GM19452 (cell line): ENCODE measurements at regions not wholly inside any gene's neighbourhood (a gene's known extent, or its start where the extent isn't known, plus 50 kb on each side); places are given as distances from the start of the nearest gene placed in this dataset.
"Not testable (repeated sequence)": the region's sequence is repeated elsewhere in the genome, so short reads cannot be mapped to it uniquely, and the experiment has no call there.

Experiments
- ATAC-seq: cut with Tn5 transposase; IDR thresholded peaks from one replicate; pipeline ENCODE4 v1.9.1; 2021; ENCODE audit not compliant: unreplicated experiment

DNA sequence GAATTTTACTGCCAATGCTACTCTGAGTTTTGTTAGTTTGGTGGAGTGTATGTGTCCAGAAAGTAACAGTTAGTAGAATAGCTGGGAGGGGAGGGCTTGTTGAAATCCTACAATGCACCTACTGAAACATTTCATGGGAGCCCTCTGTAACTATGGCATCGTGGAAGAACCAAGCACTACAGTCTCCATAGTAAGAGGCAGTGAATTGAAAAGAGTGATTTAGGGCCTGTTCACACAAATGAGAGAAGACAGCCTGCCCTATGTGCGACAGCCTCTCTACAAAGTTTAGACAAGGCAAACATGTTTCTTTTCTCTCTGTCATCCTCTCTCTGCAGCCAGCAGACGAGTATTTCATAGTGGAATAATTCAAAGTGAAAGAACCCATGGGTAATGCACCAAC lies 676.6 kb downstream of the BRINP1 start:
- ATAC-seq = no peak

DNA sequence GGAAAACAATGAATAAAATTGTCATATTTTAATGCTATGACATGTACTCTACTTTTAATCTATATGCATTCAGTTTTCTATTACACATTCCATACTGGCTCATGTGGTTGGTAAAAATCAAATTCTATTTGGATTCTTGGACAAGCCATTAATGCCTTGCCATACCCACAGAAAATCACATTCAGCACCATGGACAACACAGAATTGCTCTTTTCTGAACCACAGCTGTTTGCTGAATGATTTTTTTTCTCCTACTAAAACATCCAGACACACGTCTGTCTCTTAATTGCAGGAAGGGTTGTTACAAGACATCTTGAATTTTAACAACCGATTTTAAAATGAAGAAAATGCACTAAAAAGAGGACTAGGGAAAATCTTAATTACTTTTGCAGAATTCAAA lies 675.6 kb downstream of the BRINP1 start:
- ATAC-seq = no peak

DNA sequence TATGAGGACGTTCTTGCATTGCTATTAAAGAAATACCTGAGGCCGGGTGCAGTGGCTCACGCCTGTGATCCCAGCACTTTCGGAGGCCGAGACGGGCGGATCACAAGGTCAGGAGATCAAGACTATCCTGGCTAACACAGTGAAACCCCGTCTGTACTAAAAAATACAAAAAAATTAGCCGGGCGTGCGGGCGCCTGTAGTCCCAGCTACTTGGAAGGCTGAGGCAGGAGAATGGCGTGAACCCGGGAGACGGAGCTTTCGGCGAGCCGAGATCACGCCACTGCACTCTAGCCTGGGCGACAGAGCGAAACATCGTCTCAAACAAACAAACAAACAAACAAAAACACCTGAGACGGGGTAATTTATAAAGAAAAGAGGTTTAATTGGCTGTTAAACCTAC lies 674.0 kb downstream of the BRINP1 start:
- not testable (repeated sequence) for ATAC-seq

DNA sequence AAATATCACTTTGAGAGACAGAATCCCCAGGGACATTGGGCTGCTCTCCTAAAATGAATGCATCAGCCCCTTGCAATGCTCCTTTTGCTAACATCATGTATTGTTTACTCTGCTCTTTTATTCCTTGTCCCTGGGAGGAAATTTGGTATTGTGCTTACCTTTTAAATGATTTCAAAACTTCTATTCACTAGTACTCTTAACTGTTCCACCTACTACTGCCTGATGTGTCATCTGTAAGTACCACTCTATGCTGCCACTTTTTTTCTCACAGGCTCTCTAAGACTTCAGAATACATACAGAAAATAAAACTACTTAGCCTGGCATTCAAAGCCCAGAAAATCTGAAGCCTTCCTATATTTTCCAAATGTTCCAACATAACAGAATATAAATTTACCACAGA lies 667.2 kb downstream of the BRINP1 start:
- no peak for ATAC-seq

DNA sequence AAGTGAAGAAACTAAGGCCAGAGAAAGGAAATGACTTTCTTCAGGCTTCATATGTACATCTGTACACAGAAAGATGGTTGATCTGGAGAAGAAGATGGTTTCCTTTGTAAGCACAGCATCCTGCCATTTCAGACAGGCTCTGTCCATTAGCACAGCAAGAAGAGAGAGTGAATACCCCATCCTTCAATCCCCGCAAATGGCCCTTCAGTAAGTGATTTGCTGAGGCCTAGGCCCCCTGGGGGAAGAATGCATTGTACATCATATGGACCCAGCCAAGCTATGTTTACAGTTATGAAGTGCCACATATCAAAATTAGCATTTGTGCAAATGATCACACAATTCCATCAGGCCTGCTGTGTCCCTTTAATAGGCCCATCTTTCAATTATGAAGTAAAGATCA lies 657.4 kb downstream of the BRINP1 start:
- no peak for ATAC-seq

DNA sequence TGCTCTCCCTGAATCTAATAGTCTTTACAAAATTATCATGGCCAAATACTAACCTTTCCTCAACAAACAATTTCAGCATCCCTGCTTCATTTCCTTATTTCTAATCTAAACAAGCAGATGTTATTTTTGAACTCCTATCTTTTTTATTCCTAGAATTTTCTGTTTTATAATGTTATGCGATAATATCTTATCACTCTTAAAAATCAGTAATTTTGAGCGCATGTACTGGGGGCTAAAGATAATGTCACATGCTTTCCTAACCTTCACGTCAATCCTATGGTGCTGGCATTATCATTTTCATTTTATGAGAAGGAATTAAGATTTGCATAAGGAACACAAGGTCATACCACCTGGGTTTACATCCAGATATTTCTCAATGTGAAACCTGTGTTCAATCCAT lies 648.0 kb downstream of the BRINP1 start:
- ATAC-seq = no peak

DNA sequence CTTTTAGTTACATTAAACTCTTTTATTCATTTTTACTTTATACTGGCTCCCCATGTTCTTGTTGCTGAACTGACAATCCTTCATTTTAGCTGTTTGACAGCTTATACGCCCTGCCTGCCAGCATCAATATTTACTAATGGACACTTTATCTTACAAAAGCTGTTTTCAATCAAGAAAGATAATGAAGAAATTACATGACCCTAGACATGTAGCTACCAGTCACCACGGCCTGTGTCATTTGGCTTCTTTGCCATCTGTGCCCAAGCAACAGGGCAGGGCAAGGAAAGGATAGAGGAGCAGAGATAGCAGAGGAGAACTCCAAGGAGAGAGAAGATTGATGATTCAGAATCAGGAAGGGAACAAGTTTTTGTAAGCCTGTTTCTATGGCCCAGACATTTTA lies 647.3 kb downstream of the BRINP1 start:
- ATAC-seq = no peak

DNA sequence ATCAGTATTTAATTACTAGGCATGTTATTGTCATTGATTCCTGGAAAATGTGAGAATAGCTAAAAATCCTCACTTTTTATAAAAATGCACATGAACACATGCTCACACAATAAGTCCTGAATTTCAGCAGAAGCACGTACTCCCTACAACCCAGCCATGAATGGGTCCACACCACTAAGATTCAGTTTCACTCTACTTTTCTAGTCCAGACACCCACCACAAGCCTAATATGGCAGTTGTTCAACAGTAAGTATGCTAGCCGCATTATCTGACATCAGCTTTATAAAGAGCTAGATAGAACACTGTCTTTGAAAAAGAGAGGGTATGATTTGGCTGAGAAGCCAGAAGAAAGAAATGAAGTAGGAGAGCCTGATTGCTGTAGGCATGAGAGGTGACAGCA lies 639.3 kb downstream of the BRINP1 start:
- ATAC-seq = no peak

DNA sequence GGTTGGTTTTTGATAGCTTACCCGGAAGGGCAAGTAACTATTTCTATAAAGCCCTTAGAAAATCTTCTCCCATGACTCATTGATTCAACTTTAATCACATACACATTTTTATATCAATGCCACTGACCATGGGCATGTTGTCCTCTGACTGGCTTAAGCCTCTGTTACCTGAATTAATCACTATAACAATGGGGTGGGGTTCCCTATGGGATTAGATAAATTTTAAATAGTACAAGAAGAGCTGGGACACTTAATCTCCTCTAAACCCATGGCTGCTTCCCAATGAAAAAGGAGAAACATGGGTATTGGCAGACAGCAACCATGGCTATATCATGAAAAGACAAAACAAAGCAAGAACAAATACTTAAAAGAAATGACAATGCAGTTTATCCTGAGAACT lies 636.2 kb downstream of the BRINP1 start:
- no peak for ATAC-seq

DNA sequence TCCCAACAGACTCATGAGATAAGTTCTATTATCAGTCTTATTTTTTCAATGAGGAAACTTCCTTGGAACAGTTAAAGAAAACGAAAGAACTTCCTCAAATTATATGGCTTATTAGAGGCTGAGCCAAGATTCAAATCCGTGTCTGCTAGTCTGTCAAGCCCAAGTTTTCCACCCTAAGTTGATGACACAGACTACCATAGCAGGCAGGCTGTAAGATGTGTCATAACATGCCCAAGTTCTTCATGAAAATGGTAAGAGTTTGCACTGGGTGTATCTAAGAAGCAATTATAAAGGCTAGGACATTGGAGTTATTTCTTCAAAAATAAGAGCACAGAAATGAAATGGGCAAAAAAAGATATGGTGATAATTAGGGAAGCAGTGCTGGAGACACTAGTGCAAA lies 634.5 kb downstream of the BRINP1 start:
- no peak for ATAC-seq

DNA sequence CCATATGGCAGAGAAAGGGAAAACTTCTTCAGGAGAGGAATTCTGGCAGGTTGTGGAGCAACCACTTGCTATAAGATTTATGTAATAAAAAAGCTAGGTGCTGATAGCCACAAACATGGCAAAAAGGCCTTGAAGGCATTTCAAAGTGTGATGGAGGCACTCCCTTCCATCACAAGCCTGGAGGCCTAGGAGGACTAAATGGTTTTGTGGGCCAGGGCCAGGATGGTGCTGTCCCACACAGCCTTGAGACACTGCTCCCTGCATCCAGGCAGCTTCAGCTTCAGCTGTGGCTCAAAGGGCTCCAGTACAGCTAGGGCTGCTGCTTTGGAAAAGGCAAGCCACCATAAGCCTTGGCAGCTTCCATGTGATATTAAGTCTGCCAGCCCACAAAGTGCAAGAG lies 632.8 kb downstream of the BRINP1 start:
- ATAC-seq = no peak

DNA sequence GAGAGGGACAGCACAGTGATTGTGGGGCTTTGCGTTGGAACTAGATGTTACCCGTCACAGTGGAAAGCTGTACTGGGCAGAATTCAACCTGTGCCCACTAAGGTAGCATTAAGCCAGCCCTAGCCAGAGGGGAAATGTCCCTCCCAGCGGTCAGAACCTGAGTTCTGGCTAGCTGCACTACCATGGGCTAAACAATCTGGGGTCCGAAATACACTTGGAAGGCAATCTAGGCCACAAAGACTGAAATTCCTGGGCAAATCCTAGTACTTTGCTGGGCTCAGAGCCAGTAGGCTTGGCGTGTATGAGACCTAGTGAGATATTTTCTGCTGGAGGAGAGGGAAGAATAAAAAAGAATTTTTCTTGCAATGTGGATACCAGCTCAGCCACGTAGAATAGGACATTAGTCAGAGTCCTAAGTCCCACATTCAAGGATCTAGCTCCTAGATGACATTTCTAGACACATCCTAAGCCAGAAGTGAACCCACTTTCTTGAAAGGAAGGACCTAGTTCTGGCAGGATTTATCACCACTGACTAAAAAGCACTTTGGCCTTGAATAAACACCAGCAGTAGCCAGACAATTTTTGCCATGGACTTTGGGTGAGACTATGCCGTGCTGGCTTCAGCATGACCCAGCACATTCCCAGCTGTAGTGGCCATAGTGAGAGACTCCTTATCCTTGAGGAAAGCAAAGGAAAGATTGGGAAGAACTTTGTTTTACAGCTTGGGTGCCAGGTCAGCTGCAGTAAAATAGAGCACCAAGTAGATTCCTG lies 618.0 kb downstream of the BRINP1 start:
- ATAC-seq = no peak

DNA sequence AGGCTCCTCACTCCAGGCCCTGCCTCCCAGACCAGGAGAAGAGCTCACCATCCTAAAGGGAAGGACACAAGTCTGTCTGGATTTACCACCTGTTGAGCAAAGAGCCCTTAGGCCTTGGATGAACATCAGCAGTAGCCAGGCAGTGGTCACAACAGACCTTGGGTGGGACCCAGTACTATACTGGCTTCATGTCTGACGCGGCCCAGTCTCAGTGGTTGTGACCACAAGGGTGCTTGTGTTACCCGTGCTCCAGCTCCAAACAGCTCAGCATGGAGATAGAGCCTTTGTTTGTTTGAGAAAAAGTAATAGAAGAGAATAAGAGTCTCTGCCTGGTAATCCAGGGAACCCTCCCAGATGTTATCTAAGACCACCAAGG lies 617.4 kb downstream of the BRINP1 start:
- ATAC-seq = no peak

DNA sequence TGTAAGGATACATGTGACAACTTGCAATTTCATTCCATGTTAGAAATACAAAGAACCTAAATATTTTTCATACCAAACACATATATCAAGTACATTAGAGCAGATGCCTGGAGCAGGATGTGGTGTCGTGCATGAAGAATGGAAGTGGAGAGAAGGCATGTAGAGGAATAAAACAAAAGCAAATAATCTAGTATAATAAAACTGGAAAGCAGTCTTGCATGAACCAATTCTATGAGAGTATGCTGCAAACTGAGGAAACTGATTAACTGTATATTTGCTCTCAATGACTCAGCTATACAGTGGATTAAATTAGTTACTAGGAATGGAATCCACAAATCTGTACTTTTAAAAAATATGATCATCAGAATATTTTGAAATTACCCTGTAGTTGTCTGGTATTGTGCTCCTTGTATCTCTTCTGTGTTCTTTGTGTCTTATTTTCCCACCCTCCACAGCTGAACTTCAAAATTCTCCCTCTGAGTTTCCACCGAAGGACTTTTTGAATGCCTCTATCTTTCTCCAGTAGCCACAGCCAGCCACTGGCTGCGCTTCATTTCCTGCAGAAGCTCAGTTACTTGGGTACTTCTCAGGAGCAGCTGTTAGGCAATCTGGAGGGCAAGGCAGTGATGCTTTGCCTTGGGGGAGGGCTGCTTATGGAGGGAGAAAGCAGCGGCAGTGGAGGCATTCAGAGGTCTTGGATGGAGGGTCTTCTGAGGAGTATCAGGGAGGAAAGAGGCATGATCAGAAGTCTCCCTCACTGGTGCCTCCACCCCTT lies 608.0 kb downstream of the BRINP1 start:
- no peak for ATAC-seq

DNA sequence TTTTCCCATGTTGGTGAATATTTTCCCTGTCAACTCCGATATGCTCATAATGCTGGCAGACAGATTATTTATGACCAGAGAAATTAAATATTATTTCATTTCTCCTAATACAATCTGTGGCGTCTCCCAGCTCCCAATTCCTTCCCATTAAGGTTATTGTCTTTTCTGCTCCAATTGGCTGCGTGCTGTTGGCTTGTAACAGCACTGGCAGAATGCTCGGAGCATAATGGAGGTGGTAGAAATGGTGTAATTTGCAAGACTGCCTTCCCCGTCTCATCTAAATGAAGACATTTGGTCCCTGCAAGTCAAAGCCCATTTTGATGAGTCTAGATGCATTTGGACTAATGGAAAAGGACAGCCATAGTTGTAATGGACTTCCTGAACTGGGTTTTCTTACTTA lies 601.7 kb downstream of the BRINP1 start:
- no peak for ATAC-seq

DNA sequence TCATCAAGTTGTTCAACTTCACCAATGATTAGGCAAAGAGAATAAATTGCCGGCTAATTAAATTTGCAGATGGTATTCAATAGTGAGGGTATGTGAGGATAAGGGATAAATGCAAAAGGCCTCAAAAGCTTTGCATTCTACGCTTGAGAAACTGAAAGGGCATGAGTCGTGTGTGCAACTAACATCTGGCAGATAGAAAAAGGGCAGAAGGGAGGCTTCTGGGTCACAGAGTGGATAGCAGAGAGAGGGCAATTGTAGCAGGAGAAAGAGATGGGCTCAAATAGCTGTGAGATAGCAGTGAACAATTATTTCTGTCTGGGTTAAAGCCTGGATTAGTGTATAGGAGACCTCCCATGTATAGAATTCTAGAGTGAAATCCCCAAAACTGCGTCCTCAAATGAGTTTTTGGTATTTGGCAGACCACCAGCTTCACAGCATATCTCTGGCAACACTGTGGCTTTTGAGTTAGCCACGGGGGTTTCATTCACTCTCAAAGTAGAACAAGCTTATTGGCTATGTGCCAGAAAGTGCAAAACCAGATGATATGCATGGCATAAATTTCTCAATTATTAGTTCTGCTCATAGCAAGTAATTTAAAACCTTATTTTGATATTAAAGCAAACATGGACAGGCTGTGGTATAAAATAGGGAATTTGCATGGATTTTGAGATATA lies 586.3 kb downstream of the BRINP1 start:
- no peak for ATAC-seq

DNA sequence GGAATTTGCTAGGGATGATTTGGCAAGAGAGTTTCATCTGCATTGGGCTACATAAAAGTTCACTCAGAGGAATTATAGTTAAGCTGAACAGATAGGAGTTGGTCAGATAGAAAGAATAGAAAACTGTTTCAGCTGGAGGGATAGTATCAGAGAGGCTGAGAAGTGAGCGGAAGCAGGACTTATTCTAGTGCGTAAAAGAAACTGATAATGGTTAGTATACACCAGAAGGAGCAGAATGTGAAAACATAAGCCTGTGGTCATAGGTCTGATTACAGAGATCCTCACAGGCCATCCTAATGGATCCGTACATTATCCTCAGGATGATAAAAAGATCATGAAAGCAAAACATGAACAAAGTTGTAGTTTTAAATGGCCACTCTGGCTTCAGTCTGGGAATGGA lies 585.2 kb downstream of the BRINP1 start:
- ATAC-seq = no peak

DNA sequence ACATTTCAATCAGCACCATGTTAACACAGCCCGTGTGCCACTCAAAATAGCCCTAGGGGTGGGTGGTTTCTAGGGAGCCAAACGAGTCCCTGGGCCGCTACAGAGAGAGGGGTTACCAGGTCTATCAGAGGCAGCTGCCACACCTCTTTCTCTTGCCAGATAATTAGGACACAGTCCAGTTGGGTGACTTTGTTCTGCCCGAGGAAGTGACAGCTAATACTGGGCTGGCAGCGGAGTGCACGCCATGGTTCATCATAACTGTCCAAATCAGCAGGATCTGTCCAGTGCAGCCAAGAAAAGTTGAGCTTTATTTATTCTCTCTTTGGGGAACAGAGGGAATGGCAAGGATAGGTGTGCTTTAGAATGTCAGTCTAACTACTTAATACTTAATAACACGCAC lies 583.8 kb downstream of the BRINP1 start:
- no peak for ATAC-seq

DNA sequence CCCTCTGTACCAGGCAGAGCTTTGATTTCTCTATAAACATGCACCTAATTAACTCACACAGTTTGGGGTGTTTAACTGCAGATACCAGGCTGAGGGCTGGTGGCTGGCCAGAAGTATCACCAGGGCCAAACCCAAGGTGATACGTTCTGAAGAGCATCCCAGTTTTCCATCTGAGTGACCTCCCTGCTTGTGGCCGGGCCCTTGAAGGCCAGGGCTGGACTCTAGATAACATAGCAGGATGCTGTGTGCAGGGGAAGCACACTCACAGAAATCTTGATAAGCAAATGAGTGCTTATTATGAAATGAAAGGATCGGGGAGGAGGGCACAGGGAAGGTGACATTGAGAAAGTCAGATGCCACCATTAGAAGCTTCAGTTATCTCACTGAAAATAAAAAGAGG lies 582.4 kb downstream of the BRINP1 start:
- ATAC-seq = no peak

DNA sequence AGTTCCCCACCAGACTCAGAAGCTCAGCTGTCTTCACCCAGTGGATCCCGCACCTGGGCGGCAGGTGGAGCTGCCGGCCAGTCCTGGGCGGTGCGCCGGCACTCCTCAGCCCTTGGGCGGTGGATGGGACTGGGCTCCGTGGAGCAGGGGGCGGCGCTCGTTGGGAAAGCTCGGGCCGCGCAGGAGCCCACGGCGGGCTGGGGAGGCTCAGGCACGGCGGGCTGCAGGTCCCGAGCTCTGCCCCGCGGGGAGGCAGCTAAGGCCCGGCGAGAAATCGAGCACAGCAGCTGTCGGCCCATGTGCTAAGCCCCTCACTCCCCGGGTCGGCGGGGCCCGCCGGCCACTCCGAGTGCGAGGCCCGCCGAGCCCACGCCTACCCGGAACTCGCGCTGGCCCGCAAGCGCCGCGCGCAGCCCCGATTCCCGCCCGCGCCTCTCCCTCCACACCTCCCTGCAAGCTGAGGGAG lies 560.0 kb downstream of the BRINP1 start:
- ATAC-seq = no peak

DNA sequence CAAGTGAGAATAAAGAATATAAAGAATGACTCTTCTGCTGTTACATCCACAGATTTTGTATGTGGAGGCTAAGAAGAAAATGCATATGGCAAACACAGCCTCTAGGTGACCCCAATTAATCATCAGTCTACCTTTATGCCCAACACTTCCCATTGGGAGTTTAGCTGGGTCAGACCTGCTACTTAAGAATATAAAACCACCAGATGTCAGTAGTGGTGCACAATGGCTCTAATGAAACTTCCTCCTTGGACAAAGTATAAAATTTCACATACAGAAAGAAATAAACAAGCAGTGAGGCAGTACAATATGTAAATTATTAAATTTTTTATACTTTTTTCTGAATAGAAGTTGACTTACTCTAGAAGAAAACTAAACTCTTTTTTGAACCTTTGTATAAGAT lies 539.9 kb downstream of the BRINP1 start:
- ATAC-seq = no peak

DNA sequence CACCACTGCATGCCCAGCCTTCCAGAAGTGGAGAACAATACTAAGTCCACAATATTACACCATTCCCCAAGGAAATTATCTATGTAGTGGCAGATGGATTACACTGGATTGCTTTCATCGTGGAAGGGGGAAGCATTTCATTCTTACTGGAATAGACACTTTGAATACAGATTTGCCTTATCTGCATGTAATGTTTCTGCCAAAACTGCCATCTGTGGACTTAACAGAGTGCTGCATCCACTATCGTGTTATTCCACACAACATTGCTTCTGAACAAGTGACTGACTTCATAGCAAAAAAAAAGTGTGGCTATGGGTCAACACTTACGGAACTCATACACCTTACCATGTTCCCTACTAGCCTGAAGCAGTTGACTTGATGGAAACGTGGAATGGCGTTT lies 536.9 kb downstream of the BRINP1 start:
- ATAC-seq = no peak
